GM12864 (cell line): ENCODE measurements at regions not wholly inside any gene's neighbourhood (a gene's known extent, or its start where the extent isn't known, plus 50 kb on each side); places are given as distances from the start of the nearest gene placed in this dataset.
"Not testable (repeated sequence)": the region's sequence is repeated elsewhere in the genome, so short reads cannot be mapped to it uniquely, and the experiment has no call there.

ENCODE experiments used
- DNase-seq: peaks from one replicate; pipeline ENCODE4 v3.0.0-alpha.2; 2011; ENCODE audit warnings: low read depth
- H3K4me3 ChIP-seq: 2 replicates; pipeline ENCODE4 v1.5.1; 2011; ENCODE audit warnings: mild to moderate bottlenecking, low read depth, low read length, control low read depth
- CTCF ChIP-seq: IDR thresholded peaks from 2 replicates; pipeline ENCODE4 v1.5.1; 2011; ENCODE audit warnings: low read depth, mild to moderate bottlenecking, moderate library complexity, low read length, control low read depth, inconsistent platforms; ENCODE audit errors: missing control alignments

DNA sequence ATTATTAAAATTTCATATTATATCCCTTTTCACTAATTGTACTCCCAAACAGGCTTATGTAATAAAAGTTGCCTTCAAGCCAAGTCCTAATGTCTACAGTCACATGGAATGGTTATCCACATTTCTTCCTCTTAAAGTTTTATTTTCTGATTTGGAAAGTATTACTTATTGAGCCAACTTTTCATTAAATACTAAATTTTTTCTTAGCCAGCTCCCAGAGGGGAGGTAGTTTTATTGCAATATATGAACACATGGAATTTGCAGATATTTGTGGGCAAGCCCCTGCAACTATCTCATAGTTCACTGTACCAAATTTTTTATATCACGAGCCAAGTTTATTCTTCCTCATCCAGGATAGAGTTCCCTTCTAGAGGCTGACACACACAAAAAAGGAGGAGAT, 332.8 kb upstream of the PTGER4 start:
- TF ChIP-seq CTCF, result no peak
- DNase-seq, result no peak
- no peak overlapping the region for H3K4me3 ChIP-seq

DNA sequence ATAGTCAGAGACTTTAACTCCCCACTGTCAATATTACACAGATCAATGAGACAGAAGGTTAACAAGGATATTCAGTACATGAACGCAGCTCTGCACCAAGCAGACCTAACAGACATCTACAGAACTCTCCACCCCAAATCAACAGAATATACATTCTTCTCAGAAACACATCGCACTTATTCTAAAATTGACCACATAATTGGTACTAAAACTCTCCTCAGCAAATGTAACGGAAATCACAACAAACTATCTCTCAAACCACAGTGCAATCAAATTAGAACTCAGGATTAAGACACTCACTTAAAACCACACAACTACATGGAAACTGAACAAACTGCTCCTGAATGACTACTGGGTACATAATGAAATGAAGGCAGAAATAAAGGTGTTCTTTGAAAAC, 341.3 kb upstream of the PTGER4 start:
- H3K4me3 ChIP-seq, DNase-seq: not testable (repeated sequence)

DNA sequence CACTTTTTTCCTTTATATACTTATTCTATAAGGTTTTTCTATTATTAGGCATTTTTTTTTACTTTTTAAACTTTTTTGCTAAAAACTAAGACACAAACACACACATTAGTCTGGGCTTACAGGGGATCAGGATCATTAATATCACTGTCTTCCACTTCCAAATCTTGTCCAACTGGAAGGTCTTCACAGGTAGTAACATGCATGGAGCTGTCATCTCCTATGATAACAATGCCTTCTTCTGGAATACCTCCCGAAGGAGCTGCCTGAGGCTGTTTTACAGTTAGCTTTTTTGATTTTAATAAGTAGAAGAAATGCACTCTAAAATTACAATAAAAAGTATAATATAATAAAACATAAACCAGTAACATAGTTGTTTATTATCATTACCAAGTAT, 345.5 kb upstream of the PTGER4 start:
- DNase-seq, result no peak
- no peak for TF ChIP-seq CTCF

GRCh38 chr5:40333459-40334241, 346.1 kb upstream of the PTGER4 start:
- TF ChIP-seq CTCF, result no peak
- DNase-seq, result no peak
- H3K4me3 ChIP-seq, result no peak overlapping the region

More for the DNA sequence above, 345.5 kb upstream of the PTGER4 start:
- H3K4me3 ChIP-seq, result no peak overlapping the region

GRCh38 chr5:40332970-40333369, 346.7 kb upstream of the PTGER4 start:
- no peak overlapping the region for H3K4me3 ChIP-seq
- DNase-seq, result no peak
- no peak for TF ChIP-seq CTCF

- no peak for DNase-seq
- TF ChIP-seq CTCF, result no peak
Observed at GRCh38 chr5:40331616-40332015, 348.1 kb upstream of the PTGER4 start.

GRCh38 chr5:40321514-40321913, 358.2 kb upstream of the PTGER4 start:
- no peak for TF ChIP-seq CTCF
- DNase-seq, result no peak
- H3K4me3 ChIP-seq, result no peak overlapping the region

More at GRCh38 chr5:40331616-40332015, 348.1 kb upstream of the PTGER4 start:
- H3K4me3 ChIP-seq, result no peak overlapping the region

GRCh38 chr5:40318395-40318794, 361.3 kb upstream of the PTGER4 start:
- no peak overlapping the region for H3K4me3 ChIP-seq
- no peak for TF ChIP-seq CTCF
- DNase-seq, result no peak
